ENCODE measurements at regions not wholly inside any gene's neighbourhood (a gene's known extent, or its start where the extent isn't known, plus 50 kb on each side); places are given as distances from the start of the nearest gene placed in this dataset.

- H3K4me1 ChIP-seq (replicated peaks in 1 of 2; ENCODE audit: control insufficient read depth in 2 of 2, insufficient read depth in 2 of 2, low read length in 2 of 2) = no peaks in the 10 kb centered on the region
- DNase-seq (ENCODE audit: extremely low read depth in 1 of 4, low spot score in 3 of 4) (no peak), FAIRE-seq (no peak), ATAC-seq (no peak)
- ChIA-PET POLR2A (interaction anchor here (0.6 kb wide), 1 partner anchor 84 kb away, joined by 3 read pairs; no protein-coding TSS in a partner anchor), CTCF (ENCODE audit: low intra/inter-chr PET ratio) (no interaction called here)
- no peaks in the 10 kb centered on the region for H3K9me1 ChIP-seq (ENCODE audit: control insufficient read depth, insufficient read depth, low read length)
- H3K36me3 ChIP-seq (ENCODE audit: control insufficient read depth, insufficient read depth, low read length) = no peaks in the 10 kb centered on the region
- in situ Hi-C loops (cut with MboI) (no loop called here), intact Hi-C loops (cut with micrococcal nuclease) (no loop called here)
- TF ChIP-seq ZNF197 (CRISPR knock-in tag; IDR thresholded peaks at IDR 0.05; ENCODE audit: low read depth) = no peak
- no peak for TF ChIP-seq THAP12 (CRISPR knock-in tag; IDR thresholded peaks at IDR 0.05)
- TF ChIP-seq YBX1 (IDR thresholded peaks at IDR 0.05) = no peak
- no peak for TF ChIP-seq ZNF780A (CRISPR knock-in tag; IDR thresholded peaks at IDR 0.05)
- no peak for TF ChIP-seq KLF10 (CRISPR knock-in tag; IDR thresholded peaks at IDR 0.05)
- no peak for TF ChIP-seq PHTF2 (CRISPR knock-in tag; IDR thresholded peaks at IDR 0.05)
- no peak overlapping the region for H3K27ac ChIP-seq (ENCODE audit: extremely low read depth, low read depth, low read length)
- H3K27me3 ChIP-seq (ENCODE audit: control insufficient read depth in 2 of 2, insufficient read depth in 2 of 2, low read length in 2 of 2) = 0 out of 5 replicates have a peak, but pooled peaks cover 0 to 4% of the 10 kb centered on the region in 2 experiments
- no peak overlapping the region for H3K4me3 ChIP-seq
- no peaks in the 10 kb centered on the region for H4K20me1 ChIP-seq (replicated peaks; ENCODE audit: control insufficient read depth, insufficient read depth, low read length)
- no peak overlapping the region for H2AFZ ChIP-seq (ENCODE audit: low read depth, low read length)
- no peaks in the 10 kb centered on the region for H3K9me3 ChIP-seq (replicated peaks; ENCODE audit: control insufficient read depth, insufficient read depth, low read depth, low read length)
- H3K4me2 ChIP-seq (ENCODE audit: insufficient read depth, low read length) = no peak overlapping the region
- no TSS peak for BruUV-seq (replicated peaks)
- no peak overlapping the region for H3K9ac ChIP-seq (ENCODE audit: insufficient read depth in 1 of 2, low read depth in 2 of 2, low read length in 2 of 2)
- 3% methylated on average over 3 of the region's 3 CpGs for WGBS (ENCODE audit: insufficient coverage, low coverage, missing lambda C conversion rate)
- H3K79me2 ChIP-seq (ENCODE audit: control insufficient read depth, insufficient read depth, low read length) = no peaks in the 10 kb centered on the region
Observed at GRCh38 chr5:62695274-62695673, 116.7 kb downstream of the LRRC70 start.

Measured in K562 (cell line).